Forelimb muscle (tissue), 1 donor: ENCODE measurements at regions not wholly inside any gene's neighbourhood (a gene's known extent, or its start where the extent isn't known, plus 50 kb on each side); places are given as distances from the start of the nearest gene placed in this dataset.
"Not testable (repeated sequence)": the region's sequence is repeated elsewhere in the genome, so short reads cannot be mapped to it uniquely, and the experiment has no call there.

Experiments
- DNase-seq: peaks from one replicate; pipeline ENCODE4 v3.0.0-alpha.2; 2013; ENCODE audit warnings: low read depth

- DNase-seq: no peak
These were observed 108.5 kb downstream of the KCNK1 start for GRCh38 chr1:233722212-233722979.

GRCh38 chr1:233723387-233723786 is 109.5 kb downstream of the KCNK1 start:
- no peak for DNase-seq

- not testable (repeated sequence) for DNase-seq
These were observed 110.3 kb downstream of the KCNK1 start for GRCh38 chr1:233724131-233724631.

- DNase-seq: no peak
These were observed 111.5 kb downstream of the KCNK1 start for GRCh38 chr1:233725423-233725822.

- no peak for DNase-seq
These were observed 114.8 kb downstream of the KCNK1 start for GRCh38 chr1:233728721-233729120.

GRCh38 chr1:233730380-233730779 is 116.5 kb downstream of the KCNK1 start:
- DNase-seq: no peak

- DNase-seq: no peak
These were observed 116.9 kb downstream of the KCNK1 start for GRCh38 chr1:233730809-233731208.

- DNase-seq: no peak
These were observed 118.3 kb downstream of the KCNK1 start for GRCh38 chr1:233732206-233732605.

GRCh38 chr1:233734456-233734855 is 120.5 kb downstream of the KCNK1 start:
- no peak for DNase-seq

- no peak for DNase-seq
These were observed 121.4 kb downstream of the KCNK1 start for GRCh38 chr1:233735331-233735730.

- DNase-seq: no peak
These were observed 121.9 kb downstream of the KCNK1 start for GRCh38 chr1:233735847-233736246.

GRCh38 chr1:233737341-233737740 is 123.4 kb downstream of the KCNK1 start:
- DNase-seq: no peak

- no peak for DNase-seq
These were observed 124.5 kb downstream of the KCNK1 start for GRCh38 chr1:233738396-233738795.

- no peak for DNase-seq
These were observed 124.9 kb downstream of the KCNK1 start for GRCh38 chr1:233738850-233739249.

GRCh38 chr1:233744779-233745513 is 131.0 kb downstream of the KCNK1 start:
- no peak for DNase-seq

GRCh38 chr1:233750139-233750538 is 136.2 kb downstream of the KCNK1 start:
- DNase-seq: no peak

GRCh38 chr1:233759665-233760064 is 144.8 kb upstream of the SLC35F3 start:
- no peak for DNase-seq

GRCh38 chr1:233764304-233764703 is 140.2 kb upstream of the SLC35F3 start:
- DNase-seq: not testable (repeated sequence)

- no peak for DNase-seq
These were observed 126.9 kb upstream of the SLC35F3 start for GRCh38 chr1:233777566-233777965.

- no peak for DNase-seq
These were observed 124.4 kb upstream of the SLC35F3 start for GRCh38 chr1:233780049-233780448.

- DNase-seq: no peak
These were observed 121.4 kb upstream of the SLC35F3 start for GRCh38 chr1:233782937-233783586.

- no peak for DNase-seq
These were observed 116.9 kb upstream of the SLC35F3 start for GRCh38 chr1:233787599-233787998.
